Glomerular visceral epithelial cell (primary cell): ENCODE measurements at regions not wholly inside any gene's neighbourhood (a gene's known extent, or its start where the extent isn't known, plus 50 kb on each side); places are given as distances from the start of the nearest gene placed in this dataset.

Source experiments
- DNase-seq: peaks from one replicate; pipeline ENCODE4 v3.0.0-alpha.2; 2016; ENCODE audit errors: extremely low spot score

DNA sequence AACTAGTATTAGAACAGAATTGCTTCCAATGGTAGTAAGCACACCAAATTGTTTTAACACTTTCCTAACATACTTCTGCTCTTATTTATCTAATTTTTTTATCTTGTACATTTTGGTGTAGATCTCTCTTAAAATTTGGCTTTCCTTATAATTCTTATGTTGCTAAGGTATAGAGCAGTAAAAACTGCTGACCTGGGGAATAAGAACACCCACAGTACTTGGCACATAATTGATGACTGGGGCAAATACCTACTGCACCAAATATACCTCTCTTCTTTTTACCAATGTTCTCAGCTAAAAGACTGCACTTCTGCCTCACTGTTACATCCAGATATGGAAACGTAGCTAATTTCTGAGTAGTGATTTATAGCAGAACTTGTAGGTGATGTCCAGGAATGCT is 642.2 kb downstream of the LIG4 start:
- no peak for DNase-seq

DNA sequence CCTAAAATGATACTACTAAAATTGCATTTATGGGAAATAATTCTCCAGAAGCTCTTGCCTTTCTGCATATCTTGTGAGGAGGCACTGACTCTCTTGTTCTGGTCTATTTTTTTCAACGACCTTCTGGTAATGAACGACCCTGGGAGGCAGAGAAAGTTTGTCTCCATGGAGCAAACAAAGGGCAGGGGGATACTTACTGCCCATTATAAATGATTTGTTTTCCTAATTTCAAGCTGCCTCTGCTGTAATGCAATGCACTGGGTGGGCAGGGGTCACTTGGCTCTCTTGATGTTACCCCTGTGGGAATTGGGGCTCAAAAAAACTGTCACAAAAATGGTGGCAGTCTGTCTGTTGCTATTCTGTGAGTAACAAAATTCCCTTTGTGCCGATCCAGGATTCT is 643.2 kb downstream of the LIG4 start:
- no peak for DNase-seq

DNA sequence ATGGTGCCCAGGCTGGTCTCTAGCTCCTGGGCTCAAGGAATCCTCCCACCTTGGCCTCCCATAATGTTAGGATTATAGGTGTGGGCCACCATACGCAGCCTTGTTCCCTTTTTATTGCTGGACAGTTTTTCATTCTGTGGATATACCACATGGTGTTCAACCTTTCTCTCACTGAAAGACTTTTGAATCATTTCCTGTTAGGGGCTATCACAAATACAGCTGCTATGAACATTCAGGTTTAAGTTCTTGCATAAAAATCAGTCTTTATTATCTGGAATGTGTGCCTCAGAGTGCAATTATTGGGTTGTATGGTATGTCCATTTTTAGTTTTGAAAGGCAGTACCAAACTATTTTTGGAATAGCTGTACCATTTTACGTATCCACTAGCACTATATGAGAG is 647.2 kb downstream of the LIG4 start:
- DNase-seq = no peak

DNA sequence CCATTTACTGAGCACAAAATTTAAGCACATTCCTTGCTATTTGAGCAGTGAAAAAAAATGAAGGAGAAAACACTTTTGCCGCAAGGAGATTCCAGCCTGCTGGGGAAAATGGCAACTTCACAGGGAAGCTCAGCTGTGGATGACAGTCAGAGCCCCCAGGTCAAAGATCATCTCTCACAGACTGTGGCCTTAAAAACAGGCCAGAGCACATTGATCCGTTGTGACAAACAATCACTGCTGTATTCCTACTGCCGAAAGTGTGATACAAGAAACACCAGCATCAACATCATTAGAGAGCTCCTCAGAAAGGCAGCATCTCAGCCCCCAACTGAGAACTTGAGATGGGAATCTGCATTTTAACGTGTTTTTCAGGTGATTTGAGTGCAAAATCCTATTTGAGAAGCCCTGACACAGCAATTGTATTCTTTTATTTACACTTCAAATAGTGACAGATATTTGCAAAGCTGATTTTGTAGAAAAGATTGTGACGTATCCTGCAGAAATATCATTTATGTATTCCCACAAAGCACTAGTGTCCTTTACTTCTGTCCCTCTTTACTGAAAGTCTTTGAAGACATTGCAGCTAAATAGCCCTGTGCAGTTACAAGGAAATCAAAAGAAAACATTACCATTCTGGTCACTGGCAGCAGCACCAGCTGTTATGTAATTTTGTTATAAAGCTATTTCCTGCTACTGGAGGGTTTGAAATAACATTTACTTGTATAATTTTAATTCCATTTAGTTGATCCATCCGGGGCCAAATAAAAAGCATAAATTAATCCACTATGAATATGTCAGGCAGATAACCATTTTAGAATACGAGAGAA is 652.0 kb downstream of the LIG4 start:
- DNase-seq = no peak

DNA sequence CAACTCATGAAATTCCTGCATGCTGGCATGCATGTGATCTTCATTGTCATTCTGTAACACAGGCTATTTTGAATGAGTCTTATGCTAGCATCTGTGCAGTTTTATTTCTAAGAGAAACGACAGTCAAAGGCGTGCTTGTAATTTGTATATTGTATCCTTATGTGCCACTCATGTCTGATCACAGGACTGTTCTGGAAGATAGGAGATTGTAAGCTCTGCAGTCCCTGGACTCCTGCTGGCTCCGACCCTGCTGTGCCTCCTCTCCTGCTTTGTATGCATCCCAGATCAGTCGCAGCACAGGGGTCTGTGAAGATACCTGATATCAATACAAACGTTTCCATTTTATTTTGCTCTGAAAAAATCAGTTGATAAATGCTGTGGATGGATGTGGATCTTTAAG is 653.1 kb downstream of the LIG4 start:
- no peak for DNase-seq

- no peak for DNase-seq
These were observed 660.9 kb downstream of the LIG4 start for GRCh38 chr13:107554460-107554859.

GRCh38 chr13:107553838-107554237 is 661.5 kb downstream of the LIG4 start:
- no peak for DNase-seq

DNA sequence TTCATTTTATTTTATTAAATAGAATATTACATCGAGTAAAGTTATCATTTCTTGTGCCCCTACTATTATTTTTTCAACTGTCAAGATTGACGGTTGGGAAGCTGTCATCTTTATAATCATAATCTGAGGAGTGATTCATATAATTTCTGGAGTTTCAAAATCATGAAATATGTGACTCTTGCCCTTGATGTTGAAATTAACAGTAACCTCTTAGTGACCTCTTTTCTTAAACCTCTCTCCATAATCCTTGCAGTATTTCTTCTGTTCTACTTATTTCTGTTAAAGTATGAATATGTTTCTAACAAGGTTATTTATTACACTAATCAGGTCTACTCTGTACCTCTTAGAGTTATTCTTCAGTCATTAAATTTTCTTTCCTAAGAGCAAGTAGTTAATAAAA is 663.8 kb downstream of the LIG4 start:
- DNase-seq = no peak

- DNase-seq = no peak
These were observed 667.0 kb downstream of the LIG4 start for GRCh38 chr13:107548338-107548737.

DNA sequence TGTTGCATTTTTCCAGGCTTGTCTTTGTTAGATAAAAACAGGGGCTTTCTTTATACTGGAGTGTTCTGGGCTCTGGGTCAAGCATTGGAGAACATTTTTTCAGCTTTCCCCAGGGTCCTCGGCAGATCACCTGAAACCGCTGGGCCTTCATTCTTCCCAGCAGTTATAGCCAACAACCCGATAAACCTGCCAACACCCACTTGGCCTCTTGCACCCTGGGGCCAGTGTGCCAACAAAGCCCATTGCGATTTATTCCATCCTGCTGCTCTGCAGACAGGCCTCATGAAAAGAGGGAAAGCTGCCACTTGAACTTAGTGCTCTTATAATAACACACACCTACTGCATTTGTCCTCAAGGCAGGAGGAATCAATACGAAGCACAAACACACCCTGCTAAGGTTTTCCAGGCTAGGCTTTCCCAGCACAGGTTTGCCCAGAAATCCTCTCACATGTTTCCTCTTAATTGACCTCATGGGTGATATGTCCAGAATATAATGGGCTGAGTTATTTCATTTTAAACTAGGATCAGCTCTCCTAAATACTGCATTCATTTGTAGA is 669.3 kb downstream of the LIG4 start:
- DNase-seq = no peak

GRCh38 chr13:107534548-107534947 is 680.8 kb downstream of the LIG4 start:
- peak; percentile 4 for DNase-seq

- no peak for DNase-seq
These were observed 683.5 kb downstream of the LIG4 start for GRCh38 chr13:107531816-107532215.

DNA sequence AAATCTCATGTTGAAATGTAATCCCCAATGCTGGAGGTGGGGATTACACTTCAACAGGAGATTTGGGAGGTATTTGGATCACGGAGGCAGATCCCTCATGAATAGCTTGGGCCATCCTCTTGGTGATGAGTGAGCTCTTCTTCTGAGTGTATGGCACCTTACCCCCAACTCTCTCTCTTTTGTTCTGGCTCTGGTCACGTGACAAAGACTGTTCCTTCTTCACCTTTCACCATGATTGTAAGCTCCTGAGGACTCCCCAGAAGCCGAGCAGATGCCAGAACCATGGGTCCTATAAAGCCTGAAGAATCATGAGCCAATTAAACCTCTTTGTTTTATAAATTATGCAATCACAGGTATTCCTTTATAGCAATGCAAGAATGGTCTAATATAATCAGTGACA is 684.2 kb downstream of the LIG4 start:
- DNase-seq = no peak

GRCh38 chr13:107529035-107529434 is 686.3 kb downstream of the LIG4 start:
- DNase-seq = no peak

- DNase-seq = peak; percentile 7
These were observed 696.6 kb downstream of the LIG4 start for GRCh38 chr13:107518780-107519179.

DNA sequence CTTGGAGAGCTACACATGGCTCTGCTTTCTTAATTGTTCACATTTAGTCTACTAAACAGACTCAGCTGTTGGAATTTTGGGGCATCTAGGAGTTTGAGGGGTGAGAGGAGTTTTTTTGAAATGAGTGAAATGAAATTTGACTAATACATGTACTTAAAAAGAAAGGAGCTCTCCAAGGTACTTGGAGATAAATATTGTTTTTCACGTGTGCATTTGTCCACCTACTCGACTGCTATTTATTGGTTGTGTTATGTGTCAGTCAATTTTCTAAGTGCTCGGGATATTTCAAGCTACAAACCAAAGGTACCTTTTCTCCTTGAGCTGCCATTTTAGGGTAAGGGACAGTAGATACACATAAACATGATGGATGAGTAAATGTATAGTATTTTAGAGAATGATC is 697.0 kb downstream of the LIG4 start:
- no peak for DNase-seq

GRCh38 chr13:107516517-107516916 is 698.8 kb downstream of the LIG4 start:
- no peak for DNase-seq

DNA sequence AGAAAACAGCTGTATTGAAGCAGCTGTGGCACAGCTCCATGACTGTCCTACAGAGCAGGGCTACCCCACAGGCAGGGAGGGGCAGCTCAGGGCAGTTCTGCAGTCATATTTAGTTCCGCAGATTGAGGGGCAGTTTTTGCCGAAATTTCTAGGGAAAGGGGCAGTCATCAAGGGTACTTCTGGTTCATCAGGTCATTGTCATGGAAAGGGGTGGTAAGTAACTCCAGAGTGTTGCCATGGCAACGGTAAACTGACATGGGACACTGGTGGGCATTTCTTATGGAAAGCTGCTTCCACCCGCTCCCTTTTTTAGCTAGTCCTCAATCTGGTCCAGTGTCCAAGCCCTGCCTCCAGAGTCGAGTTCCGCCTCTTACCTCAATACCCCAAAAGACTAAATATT is 702.8 kb downstream of the LIG4 start:
- no peak for DNase-seq

GRCh38 chr13:107497661-107498060 is 717.7 kb downstream of the LIG4 start:
- DNase-seq = no peak

DNA sequence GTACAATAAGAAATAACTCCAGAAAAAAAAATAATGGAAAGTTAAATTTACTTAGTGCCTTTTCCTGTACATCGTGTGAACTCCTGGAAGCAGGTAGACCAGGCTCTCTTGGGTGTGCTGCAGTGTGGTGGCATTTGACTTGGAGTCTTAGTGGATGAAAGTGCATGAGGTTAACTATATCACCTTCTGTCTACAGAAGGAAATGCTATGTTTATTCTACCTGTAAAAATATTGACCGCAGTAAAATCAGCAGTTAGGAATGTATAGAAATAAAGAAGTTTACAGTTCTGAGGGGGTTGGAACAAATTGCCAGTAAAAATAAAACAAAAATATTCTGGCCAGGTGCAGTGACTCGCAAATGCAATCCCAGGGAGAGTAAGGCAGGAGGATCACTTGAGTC is 722.1 kb downstream of the LIG4 start:
- no peak for DNase-seq

- DNase-seq = no peak
These were observed 732.6 kb downstream of the LIG4 start for GRCh38 chr13:107482688-107483087.

GRCh38 chr13:107480130-107480529 is 735.2 kb downstream of the LIG4 start:
- no peak for DNase-seq

DNA sequence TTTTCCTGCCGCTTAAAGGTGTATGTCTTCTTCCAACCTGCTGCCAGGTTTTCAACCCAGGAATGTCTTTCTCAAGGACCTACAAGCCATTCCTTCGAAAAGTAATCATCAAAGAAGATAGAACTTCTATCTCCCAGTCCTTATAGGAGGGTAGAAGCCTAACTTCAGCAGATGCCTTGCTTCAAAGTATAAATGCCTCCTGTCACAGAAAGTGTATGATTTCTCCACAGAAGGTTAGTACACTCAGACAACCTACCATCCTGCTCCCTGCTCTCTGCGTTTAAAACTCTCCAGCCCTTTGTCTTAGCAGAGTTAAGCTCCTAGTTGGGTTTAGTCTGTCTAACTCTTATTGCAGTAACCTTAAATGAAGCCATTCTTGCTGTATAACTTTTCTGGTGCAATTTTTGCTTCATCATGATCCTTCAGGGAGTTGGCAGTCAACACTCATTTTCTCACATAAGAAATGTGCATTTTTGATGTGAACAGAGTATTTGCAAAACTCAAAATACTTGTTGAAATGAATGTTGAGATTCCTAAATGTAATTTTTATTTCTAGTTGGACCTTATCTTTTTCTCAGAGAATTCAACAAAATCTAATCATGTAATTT is 737.5 kb downstream of the LIG4 start:
- DNase-seq = no peak
